Uterus (tissue), 2 donors: ENCODE measurements at regions not wholly inside any gene's neighbourhood (a gene's known extent, or its start where the extent isn't known, plus 50 kb on each side); places are given as distances from the start of the nearest gene placed in this dataset.
"Not testable (repeated sequence)": the region's sequence is repeated elsewhere in the genome, so short reads cannot be mapped to it uniquely, and the experiment has no call there.

Experiments used
- POLR2A ChIP-seq, 2 donors: fragments of 450-650 bp; IDR thresholded peaks; one replicate each; pipeline ENCODE4 v1.6.1; 2016; ENCODE audit warnings: antibody characterized with exemption in 2 of 2, mild to moderate bottlenecking in 1 of 2, moderate library complexity in 1 of 2
- TF ChIP-seq, protein P1 (sequence below), 4 experiments: fragments of 200-600 bp in 2 of 4; fragments of 450-650 bp in 2 of 4; sonication (generic) in 2 of 4; IDR thresholded peaks; one replicate each; pipeline ENCODE4 v1.5.1; 2016 to 2019; ENCODE audit warnings: antibody characterized with exemption in 4 of 4, mild to moderate bottlenecking in 2 of 4, moderate library complexity in 1 of 4

DNA sequence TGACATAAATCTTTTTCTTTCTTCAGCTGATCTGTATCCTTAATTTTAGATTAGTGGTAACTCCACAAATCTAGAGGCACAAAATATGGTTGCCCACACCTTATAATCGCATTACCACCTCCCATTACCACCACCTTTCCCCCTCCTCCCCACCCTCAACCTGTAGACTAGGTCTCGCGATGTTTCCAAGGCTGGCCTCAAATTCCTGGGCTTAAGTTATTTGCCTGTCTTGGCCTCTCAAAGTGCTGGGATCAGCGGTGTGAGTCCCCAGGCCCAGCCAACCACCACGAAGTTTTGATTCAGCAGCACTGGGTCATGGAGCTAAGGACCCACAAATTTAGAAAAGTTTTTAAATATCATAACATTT, 4242.2 kb upstream of the OR11H1 start:
- TF ChIP-seq, protein P1, sequence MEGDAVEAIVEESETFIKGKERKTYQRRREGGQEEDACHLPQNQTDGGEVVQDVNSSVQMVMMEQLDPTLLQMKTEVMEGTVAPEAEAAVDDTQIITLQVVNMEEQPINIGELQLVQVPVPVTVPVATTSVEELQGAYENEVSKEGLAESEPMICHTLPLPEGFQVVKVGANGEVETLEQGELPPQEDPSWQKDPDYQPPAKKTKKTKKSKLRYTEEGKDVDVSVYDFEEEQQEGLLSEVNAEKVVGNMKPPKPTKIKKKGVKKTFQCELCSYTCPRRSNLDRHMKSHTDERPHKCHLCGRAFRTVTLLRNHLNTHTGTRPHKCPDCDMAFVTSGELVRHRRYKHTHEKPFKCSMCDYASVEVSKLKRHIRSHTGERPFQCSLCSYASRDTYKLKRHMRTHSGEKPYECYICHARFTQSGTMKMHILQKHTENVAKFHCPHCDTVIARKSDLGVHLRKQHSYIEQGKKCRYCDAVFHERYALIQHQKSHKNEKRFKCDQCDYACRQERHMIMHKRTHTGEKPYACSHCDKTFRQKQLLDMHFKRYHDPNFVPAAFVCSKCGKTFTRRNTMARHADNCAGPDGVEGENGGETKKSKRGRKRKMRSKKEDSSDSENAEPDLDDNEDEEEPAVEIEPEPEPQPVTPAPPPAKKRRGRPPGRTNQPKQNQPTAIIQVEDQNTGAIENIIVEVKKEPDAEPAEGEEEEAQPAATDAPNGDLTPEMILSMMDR (IDR thresholded peaks at IDR 0.05): not testable (repeated sequence)
- not testable (repeated sequence) for TF ChIP-seq POLR2A (IDR thresholded peaks at IDR 0.05)
